Right ventricle myocardium superior (tissue), 1 donor: ENCODE measurements at regions not wholly inside any gene's neighbourhood (a gene's known extent, or its start where the extent isn't known, plus 50 kb on each side); places are given as distances from the start of the nearest gene placed in this dataset.

Experiments
- ATAC-seq: fragments of 200-7000 bp; cut with Tn5 transposase; one replicate; pipeline ENCODE4 v1.9.1; 2020; ENCODE audit warnings: mild to moderate bottlenecking; ENCODE audit not compliant: poor library complexity
- DNase-seq: peaks from one replicate; pipeline ENCODE4 v3.0.0-alpha.2; 2020
- intact Hi-C: fragments of 100-400 bp; cut with DNase I; formaldehyde crosslinking; loops from one replicate; pipeline ENCODE4 v1.11.2; 2022
- donor health status: DM: no; HTN: yes; CAD: no; lungs with severe emphysema.

- intact Hi-C loops: no loop called here
- DNase-seq (peak; percentile 32), ATAC-seq (no peak)
Observed at GRCh38 chr2:41923156-41923786, 124.5 kb upstream of the PKDCC start.

GRCh38 chr2:41924024-41924423 lies 123.8 kb upstream of the PKDCC start:
- ATAC-seq: no peak
- intact Hi-C loops: no loop called here
- DNase-seq: no peak

- intact Hi-C loops: no loop called here
- no peak for DNase-seq
- ATAC-seq: no peak
Observed at GRCh38 chr2:41924709-41925408, 123.0 kb upstream of the PKDCC start.

DNA sequence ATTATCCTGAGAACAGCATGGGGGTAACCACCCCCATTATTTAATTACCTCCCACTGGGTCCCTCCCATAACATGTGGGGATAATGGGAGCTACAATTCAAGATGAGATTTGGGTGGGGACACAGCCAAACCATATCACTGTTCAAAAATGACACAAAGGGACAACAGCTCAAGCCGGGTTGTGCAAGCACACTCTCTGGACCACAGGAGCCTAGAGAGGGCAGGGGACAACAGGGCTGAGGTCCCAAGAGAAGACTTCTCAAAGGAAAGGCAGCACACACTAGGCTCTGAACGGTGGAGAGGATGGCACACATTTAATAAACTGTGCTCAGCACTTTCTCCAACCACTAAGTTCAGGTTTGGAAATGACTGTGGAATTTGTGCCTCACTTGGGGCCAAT lies 122.1 kb upstream of the PKDCC start:
- intact Hi-C loops: no loop called here
- no peak for ATAC-seq
- DNase-seq: no peak

DNA sequence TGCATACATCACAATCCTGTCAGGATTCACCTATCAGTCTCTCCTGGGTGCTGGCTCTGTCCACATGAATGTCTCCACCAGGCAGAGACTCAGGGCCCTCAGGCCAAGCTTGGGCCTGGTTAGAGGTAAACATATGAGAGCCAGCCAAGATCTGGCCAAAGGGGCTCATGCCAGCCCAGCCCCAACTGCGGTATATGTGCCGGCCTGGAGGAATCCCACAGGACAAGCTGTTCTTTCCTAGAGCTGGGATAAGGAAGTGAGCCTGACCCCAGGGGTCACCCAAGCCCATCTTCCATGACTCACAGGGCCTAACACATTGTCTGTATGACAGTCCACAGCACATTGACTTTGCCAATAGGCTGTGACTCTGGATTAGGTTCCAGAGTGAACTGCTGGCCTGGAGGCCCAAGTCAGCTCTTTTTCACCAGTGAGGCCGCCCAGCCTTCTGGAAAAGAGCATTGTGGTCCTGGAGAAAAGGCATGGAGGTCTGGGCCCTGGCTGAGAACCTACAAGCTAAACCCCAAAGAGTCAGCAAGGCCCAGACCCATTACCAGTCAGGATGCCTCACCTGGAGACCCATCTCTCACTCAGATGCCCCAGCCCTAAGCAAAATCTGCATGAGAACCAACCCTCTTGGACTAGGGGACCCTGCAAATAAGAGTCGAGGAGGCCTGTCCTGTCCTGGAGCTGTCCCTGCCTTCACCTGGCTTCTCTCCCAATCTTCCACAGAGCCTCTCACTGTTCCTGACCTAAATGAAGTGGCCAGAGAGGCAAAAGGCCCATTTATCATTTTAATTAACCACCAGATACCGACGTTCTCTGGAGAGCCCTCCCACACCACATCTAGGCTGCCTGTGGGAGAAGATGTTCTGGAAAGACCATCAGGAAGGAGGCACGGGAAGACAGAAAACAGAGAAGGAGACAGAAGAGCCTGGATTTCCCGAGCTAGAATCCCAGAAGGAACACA lies 120.9 kb upstream of the PKDCC start:
- DNase-seq (no peak), ATAC-seq (peak; percentile 24)
- intact Hi-C loops: no loop called here

DNA sequence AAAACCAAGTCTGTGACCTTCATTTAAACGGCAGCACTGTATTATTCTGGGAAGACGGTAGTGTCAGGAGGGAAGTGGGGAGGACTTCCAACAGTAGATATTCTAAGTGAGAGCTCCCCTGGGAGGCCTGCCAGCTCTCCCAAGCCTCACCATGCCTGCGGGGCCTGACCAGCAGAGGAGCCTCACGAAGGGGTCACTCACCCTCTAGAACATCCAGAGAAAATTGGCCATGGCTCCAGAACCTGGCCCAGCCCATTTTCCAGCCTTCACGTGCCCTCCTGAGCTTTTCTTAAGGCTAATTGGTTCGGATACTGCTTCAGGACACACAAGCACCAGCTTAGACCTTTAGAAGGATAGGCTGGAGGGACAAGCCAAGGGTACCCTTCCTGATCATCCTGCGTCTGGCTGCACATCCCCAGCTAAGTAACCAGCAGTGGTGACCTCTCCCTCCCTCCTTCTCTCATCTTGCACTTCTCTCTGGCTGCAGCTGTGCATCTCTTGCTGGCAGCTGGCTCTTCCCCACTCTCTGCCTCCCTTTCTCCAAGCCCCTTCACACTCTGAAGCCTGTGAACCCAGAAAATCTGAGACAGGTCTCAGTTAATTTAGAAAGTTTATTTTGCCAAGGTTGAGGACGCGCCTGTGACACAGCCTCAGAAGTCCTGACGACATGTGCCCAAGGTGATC lies 120.1 kb upstream of the PKDCC start:
- intact Hi-C loops: no loop called here
- ATAC-seq: peak; percentile 24
- DNase-seq: peak; percentile 74

- ATAC-seq (no peak), DNase-seq (no peak)
- intact Hi-C loops: no loop called here
Observed at GRCh38 chr2:41928526-41928925, 119.3 kb upstream of the PKDCC start.

- DNase-seq: no peak
- intact Hi-C loops: loop anchor here (10.0 kb wide), 1 partner anchor 124 kb away; no protein-coding TSS in a partner anchor
- ATAC-seq: no peak
Observed at GRCh38 chr2:41930807-41931566, 116.8 kb upstream of the PKDCC start.

- DNase-seq: peak; percentile 88
- intact Hi-C loops: loop anchor here (10.0 kb wide), 1 partner anchor 122 kb away; no protein-coding TSS in a partner anchor
- peak; percentile 73 for ATAC-seq
Observed at GRCh38 chr2:41932241-41933045, 115.4 kb upstream of the PKDCC start.

DNA sequence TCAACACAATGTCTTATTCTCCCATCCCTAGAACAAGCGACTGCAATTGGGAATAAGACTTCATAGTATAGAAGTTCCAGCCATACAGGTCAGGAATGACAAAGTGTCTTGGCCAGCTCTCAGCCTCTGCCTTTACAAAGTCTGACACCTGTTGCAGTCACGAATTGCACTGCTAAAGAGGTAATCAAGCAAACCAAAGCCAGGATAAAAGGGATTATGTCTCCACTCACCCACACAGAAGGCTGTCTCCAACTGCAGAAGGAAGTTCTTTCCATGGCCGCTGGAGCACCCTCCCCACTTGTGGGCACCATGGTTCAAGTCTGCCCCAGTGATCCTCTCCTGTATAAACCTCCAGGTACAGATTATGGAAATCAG lies 114.8 kb upstream of the PKDCC start:
- ATAC-seq (no peak), DNase-seq (no peak)
- intact Hi-C loops: loop anchor here (10.0 kb wide), 1 partner anchor 122 kb away; no protein-coding TSS in a partner anchor

DNA sequence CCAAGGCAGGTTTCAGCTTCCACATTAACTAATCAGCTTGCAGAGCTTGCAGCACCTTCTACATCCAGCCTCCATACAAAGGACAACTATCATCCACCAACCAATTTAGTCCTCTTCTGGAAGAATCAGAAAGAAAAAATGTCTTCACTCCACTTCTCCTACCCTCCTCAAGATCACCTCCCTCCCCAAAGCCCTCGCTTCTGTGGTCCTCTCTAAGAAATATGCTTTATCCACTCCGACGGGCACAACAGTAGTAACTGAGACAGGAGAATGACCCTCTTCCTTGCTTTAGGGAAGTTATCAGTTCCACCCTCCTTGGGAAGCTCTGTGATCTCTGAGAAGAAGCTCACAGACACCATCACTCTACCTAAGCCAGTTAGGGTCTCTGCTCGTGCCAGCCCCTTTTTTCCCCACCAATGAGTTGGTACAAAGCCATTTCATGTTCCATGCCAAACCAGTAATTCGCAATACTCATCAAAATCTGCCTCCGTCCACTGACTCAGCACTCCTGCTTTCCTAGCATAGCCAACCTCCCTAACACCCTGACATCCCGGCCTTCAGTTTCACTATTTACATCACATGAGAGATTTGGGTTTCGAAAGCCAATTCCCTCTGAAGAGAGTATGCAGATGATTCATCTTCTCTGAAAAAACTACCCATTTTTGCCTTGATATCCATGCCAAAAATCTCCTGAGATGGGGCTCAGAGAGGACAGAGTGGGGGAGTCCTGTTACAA lies 114.1 kb upstream of the PKDCC start:
- no peak for DNase-seq
- ATAC-seq: peak; percentile 45
- intact Hi-C loops: loop anchor here (10.0 kb wide), 1 partner anchor 121 kb away; no protein-coding TSS in a partner anchor

GRCh38 chr2:41934329-41934958 lies 113.4 kb upstream of the PKDCC start:
- ATAC-seq: peak; percentile 32
- intact Hi-C loops: loop anchor here (10.0 kb wide), 1 partner anchor 120 kb away; no protein-coding TSS in a partner anchor
- peak; percentile 65 for DNase-seq

- intact Hi-C loops: loop anchor here (10.0 kb wide), 1 partner anchor 120 kb away; no protein-coding TSS in a partner anchor
- DNase-seq: no peak
- no peak for ATAC-seq
Observed at GRCh38 chr2:41935002-41935401, 112.8 kb upstream of the PKDCC start.

DNA sequence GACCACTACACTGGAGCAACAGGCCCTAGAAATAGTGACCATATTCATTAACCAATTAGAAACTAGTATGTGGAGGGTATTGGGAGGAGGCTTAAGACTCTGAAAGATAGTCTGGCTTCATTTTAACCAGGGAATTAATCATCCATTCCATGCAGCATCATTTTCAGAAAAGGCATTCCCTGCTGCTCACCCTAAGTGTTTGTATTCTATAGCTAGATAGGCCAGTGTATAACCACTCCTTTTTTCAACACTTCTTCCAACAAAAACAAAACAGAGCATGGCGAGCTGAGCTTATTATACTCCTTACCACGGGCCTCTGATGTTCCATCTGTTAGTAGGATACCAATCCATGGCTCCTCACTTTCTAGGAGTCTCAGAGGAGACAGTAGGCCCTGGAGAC lies 112.0 kb upstream of the PKDCC start:
- DNase-seq: no peak
- no peak for ATAC-seq
- intact Hi-C loops: loop anchor here (10.0 kb wide), 1 partner anchor 119 kb away; no protein-coding TSS in a partner anchor

- intact Hi-C loops: loop anchor here (10.0 kb wide), 1 partner anchor 118 kb away; no protein-coding TSS in a partner anchor
- DNase-seq: no peak
- no peak for ATAC-seq
Observed at GRCh38 chr2:41936771-41937463, 110.9 kb upstream of the PKDCC start.
